Prostate gland (tissue), 2 donors: ENCODE measurements at regions not wholly inside any gene's neighbourhood (a gene's known extent, or its start where the extent isn't known, plus 50 kb on each side); places are given as distances from the start of the nearest gene placed in this dataset.

Experiments
- POLR2A ChIP-seq: fragments of 450-650 bp; IDR thresholded peaks from one replicate; pipeline ENCODE4 v1.6.1; 2016; ENCODE audit warnings: antibody characterized with exemption, mild to moderate bottlenecking
- TF ChIP-seq, protein P1 (sequence below), 4 experiments: fragments of 200-600 bp in 2 of 4; fragments of 450-650 bp in 2 of 4; sonication (generic) in 2 of 4; IDR thresholded peaks; 1 replicate in 3 of 4; 2 replicates in 1 of 4; pipeline ENCODE4 v1.5.1; 2016 to 2019; ENCODE audit warnings: antibody characterized with exemption in 4 of 4, mild to moderate bottlenecking in 2 of 4, moderate library complexity in 2 of 4

DNA sequence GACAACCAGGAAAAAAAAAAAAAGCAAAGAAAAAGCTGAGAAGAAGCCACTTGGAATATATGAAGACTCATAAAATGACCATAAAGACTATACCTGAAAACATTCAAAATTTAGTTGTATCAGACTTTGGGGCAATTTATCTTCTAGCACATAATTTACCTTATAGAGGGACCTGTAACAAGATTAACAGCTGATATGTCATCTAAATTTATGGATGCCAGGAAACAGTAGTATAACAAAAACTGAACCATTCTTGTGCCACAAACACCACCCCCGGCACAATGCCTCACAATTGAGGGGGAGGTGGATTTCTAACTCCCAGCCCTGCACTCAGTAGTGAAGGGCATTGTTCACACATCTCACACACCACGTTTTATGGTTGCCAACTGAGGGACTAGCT, 1352.0 kb downstream of the BRINP3 start:
- TF ChIP-seq, protein P1, sequence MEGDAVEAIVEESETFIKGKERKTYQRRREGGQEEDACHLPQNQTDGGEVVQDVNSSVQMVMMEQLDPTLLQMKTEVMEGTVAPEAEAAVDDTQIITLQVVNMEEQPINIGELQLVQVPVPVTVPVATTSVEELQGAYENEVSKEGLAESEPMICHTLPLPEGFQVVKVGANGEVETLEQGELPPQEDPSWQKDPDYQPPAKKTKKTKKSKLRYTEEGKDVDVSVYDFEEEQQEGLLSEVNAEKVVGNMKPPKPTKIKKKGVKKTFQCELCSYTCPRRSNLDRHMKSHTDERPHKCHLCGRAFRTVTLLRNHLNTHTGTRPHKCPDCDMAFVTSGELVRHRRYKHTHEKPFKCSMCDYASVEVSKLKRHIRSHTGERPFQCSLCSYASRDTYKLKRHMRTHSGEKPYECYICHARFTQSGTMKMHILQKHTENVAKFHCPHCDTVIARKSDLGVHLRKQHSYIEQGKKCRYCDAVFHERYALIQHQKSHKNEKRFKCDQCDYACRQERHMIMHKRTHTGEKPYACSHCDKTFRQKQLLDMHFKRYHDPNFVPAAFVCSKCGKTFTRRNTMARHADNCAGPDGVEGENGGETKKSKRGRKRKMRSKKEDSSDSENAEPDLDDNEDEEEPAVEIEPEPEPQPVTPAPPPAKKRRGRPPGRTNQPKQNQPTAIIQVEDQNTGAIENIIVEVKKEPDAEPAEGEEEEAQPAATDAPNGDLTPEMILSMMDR (IDR thresholded peaks at IDR 0.05) = no peak
- no peak for TF ChIP-seq POLR2A
